GM18498 (cell line): ENCODE measurements at regions not wholly inside any gene's neighbourhood (a gene's known extent, or its start where the extent isn't known, plus 50 kb on each side); places are given as distances from the start of the nearest gene placed in this dataset.

Experiments
- ATAC-seq: cut with Tn5 transposase; IDR thresholded peaks from one replicate; pipeline ENCODE4 v1.9.1; 2021; ENCODE audit warnings: mild to moderate bottlenecking, moderate library complexity; ENCODE audit not compliant: unreplicated experiment

DNA sequence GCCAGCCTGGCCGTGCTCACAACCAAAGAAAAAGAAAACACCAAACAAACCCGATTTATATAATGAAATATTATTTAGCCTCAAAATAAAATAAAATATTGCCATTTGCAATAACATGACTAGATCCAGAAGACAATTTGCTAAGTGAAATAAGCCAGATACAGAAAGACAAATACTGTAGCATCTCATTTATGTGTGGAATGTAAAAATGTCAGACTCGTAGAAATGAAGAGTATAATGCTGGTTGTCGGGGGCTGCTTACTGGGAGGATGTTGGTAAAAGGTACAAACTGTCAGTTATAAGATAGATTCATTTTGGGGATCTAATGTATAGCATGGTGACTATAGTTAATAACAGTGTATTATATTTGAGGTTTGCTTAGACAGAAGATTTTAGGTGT lies 269.7 kb downstream of the THBS2 start:
- ATAC-seq, result no peak

DNA sequence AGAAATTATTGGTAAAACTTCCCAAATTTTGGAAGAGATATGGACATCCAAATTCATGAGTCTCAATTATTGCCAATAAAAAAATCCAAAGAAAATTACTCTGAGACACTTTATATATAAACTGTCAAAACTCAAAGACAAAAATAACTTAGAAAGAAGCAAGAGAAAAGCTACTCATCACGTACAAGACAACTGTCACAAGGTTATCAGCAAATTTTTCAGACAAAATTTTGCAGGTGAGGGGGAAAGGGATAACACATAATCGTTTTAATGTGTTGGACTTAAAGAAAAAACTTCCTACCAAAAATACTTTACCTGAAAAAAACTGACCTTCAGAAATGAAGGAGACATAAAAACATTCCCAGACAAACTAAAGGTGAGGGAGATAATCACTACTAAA lies 272.5 kb downstream of the THBS2 start:
- ATAC-seq, result no peak

DNA sequence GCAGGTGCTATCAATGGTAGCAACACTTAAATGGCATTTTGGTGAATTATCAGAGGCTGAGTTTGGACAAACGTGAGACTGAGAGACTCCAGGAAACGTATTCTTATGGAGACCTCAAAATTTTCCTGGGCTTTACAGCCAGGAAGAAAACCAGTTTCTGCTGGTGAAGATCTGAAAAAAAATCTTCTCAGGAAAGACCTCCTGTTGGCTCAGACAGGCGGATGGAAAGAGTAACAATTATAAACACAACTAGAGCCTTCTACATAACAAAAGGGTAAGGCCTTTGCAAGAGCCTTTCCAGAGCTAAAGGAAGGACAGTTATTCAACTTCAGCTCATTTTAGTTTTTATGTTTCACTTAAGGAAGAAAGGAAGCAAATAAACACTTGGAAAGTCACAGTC lies 274.4 kb downstream of the THBS2 start:
- ATAC-seq, result no peak

DNA sequence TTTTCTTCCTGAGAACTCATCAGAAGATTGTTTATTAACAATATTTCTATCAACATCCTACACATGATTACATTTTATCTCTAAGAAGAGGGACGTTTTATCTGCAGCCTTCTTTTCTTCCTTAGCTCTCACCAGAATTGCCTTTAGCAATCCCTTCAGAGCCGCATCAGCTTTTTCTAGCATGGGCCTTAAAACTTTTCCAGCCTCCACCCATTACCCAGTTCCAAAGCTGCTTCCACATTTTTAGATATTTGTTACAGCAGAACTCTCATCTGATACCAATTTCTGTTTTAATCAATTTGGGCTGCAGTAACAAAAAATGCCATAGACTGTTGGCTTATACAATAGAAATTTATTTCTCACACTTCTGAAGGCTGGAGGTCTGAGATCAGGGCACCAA lies 281.5 kb downstream of the THBS2 start:
- ATAC-seq, result no peak

DNA sequence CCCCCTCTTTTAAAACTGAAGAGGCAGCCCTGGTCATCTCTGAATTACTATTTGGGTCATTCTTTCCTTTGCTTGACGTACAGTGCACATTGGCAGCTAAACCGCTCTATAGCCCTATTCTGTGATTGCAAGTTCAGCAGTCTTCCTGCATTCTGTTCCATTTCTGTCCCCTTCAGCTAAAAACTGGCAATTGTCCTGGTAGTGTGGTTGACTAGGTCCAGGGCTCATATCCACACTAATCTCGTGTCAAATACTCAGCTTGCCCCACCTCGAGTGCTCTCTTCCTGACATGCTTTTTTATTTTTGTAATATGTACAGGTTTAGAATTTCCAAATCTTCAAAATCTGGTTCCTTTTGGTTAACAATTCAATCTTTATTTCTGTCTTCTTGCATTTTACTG lies 282.1 kb downstream of the THBS2 start:
- no peak for ATAC-seq

DNA sequence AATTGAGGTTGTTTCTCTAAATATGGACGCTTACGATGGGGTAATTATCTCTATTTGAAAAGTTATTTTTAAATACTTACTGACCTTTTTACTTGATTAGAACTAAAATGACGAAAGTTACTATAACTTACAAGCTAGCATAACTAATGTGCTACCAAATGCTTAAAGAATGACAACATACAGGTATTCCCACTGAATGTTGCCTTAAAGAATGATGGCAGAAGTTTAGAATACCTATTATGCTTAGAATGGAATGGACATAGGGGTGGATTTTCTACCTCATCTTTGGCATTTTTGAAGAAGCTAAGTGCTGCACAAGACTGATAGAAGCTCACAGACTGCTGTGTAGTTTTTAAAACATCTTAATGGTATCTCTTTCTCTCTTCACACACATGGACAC lies 284.8 kb downstream of the THBS2 start:
- no peak for ATAC-seq

DNA sequence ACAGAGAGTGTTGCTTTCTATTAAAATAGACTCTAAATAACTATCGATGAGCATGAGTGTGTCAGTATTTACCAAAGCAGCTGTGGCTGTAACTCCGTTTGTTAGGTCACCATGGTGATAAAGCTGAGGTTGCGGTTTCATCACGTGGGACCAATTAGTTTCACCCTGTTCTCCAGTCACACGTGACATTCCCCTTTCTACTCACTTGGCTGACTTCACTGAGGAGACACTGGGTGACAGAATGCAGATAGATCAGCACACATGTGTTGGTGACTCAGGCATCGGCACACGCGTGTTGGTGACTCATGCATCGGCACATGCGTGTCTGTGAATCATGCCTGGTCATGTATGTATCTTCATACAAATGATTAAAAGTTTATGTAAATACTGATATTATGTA lies 285.4 kb downstream of the THBS2 start:
- no peak for ATAC-seq

DNA sequence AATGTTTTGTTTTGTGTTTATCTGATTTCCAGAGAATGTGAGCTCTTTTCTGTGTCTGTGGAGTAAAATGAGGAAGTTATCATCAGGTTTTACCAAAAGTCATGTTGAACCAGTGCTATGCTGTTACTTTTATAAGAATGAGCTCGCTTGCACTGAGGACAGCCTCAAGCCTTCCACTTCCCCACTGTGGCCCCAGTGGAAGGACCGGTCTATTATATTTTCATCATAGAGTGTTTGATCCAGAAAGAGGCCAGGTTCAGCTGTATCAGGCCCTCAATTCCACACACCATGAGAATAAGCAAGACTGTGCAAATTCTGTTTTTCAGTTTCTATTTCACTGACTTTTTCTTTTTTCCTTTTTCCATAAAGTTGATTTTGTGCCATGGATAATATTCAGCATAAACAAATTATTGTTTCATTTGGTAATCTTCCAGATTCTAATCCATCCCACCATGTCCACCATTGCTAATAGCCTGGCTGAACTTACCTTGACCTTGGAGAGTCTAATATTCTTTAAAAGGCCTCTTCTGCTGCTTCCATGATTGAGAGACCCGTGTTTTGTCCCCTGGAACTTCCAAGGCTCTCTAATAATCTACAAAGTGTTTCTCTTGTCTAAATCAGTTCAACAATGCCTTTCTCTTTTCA lies 286.2 kb downstream of the THBS2 start:
- ATAC-seq, result no peak

DNA sequence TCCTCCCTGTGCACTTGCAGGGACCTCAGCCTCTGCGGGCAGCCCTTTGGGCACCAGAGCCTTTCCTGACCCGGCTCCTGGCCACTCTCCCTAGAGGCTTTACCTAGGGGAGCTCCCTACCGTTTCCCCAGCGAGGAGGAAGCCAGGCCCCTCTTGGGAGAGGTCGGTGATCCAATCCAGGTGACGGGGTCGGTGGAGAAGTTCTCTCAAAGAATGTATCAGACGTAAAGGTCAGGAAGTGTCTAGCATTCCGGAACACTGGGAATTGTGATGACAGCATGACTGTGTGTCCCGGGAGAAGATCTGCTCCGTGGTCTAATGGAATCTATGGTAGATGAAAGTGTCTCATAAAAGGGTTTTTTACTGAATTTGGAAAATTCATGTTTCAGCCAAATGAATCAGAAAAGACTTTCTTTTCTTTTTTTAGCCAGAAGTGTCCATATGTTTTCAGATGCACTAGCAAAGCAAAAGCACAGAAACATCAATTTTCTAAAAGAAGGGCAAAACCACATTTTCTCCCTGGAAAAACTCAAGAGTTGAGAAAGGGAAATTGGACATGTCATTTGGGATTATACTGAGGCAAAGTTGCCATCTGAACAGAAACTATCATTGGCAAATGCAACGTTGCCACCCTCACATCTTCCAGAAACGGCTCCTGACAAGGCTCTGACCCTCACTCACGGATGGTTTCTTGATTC lies 289.4 kb downstream of the THBS2 start:
- no peak for ATAC-seq

DNA sequence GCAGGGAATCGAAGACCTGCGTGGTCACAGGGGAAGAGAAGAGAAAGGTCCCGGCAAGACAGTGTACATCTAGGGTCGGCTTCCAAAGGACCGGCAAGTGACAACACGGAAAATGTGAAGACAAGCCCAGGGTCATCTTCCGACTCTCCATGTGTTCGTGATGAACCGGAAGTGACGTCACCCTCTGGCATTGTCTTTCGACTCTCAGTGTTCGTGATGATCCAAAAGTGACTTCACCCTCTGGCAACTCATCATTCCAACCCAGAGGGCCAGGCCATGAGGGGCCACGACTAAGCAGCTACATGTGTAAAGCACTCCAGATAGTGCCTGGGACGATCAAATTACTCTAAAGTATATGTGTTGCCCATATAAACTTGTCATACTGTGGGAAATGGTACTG lies 290.8 kb downstream of the THBS2 start:
- ATAC-seq, result no peak

DNA sequence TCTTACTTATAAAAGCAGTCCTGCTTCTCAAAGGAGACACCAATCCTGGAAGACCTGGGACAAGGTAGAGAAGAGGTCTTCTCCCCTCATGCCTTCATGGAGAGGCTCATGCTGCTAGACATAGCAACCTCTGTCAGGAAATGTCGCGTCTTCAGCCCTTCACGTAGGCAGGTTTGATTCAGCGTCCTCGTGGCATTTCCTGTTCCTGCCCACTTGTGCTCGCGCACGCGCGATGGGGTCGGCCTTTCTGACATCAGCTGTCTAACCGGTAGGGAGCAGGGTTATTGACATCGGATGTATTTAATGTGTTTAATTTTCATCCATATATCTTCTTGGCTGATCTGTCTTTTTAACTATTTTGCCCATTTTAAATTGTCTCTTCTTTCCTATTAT lies 292.4 kb downstream of the THBS2 start:
- no peak for ATAC-seq

DNA sequence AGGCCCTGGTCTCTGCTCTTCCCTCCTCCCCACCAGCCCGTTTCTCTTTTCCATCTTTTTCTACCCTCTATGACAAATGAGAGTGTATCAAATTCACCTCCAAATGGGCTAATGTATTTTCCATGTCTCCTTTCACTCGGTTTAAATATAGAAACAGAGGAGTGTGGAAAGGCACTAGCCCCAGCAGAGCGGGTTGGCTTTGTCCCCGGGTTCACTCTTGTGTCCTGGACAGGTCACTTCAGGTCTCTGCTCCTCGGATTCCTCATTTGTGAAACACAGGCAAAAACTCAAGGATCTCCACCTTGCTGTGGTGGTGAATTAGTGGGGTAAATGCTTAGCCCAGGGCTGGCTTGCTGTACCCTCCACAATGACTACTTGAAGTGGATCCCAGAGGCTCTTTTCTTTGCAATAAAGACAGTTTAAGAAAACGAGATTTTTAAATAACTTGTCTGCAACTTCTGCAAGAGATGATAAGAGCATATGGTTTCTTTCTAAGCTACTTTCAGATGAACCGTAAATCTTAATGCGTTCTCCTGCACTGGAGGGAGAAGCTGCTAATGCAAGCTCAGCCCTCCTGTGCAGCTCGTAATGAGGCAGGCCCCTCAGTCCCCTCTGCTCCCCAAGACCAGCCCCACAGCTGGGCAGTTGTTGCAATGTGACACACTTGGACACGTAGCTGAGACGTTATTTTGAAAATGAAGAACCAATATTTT lies 292.9 kb downstream of the THBS2 start:
- ATAC-seq, result no peak

DNA sequence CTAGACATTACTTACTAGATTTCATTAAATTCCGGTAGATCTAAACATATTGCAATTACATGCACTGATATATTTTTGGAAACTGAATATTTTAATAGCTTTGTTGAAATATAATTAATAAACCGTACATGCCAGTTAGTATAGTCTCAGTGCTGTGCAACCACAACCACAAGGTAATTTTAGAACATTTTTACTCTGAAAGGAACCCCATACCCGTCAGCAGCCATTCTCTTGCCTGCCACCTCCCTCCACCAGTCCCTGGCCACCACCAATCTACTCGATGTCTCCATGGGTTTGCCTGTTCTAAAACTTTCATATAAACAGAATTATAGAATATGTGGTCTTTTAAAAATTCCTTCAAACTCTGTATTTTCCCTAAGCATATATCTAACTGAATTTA lies 293.9 kb downstream of the THBS2 start:
- ATAC-seq, result no peak

DNA sequence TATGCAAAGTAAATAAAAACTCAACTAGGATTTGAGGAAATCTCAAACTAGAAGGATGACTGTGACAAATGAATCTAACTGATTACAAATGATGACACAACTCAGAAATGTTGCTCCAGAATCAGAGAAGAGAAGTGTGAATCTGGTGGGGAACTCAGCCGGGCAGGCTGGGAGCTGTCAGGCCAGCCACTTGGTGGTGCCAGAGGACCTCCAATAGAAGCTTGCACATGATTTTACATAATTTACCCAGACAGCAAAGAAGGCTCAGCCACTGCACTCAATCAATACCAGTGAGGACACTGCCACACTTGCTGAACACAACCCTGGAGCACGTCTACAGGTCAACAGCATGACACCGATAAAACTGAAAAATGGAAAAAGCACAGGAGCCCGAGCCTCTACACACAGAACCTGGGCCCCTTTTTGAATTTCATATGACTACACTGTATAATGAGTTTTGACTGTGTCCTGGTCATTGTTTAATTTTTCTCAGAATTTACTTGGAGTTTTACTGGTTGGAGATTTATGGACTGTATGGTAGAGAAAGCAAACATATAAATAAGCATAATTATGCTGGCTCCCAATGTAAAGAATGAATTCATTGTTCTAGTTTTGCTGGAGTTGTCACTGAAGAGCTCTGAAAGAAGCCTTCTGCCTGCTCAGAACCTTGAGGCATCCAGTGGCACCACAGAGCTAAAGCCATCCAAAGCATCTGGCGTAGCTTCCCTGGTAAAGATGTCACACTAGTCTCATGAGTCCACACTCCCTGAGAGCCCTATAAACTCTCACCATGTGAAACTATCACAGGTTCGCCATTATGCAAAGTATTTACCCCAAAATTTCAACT lies 296.5 kb downstream of the THBS2 start:
- ATAC-seq, result peak; percentile 89

DNA sequence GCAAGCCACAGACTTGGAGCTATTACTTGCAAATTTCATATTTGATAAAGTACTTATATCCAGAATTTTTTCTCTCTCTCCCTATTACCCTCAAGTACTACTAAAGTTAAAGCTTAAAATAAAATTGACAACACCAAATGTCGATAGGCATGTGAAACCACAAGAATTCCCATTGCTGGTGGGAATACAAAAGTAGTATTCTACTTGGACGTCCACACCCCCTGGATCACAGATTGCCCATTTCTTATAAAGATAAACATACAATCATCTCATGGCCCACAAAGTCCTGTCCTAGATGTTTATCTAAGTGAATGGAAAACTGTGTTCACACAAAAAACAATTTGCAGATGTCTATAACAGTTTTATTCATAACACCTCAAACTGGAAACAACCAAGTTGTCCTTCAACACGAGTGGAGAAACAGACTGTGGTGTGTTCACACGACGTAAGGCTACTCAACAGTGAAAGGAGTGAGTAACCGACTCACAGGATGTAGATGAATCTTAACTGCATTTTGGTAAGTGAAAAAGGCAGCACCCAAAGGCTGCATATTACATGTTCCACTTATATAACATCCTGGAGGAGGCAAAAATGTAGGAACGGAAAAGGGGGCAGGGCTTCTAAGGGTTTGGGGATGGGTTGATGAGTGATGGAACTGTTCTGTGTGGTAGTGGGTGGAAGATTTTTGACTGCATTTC lies 297.4 kb downstream of the THBS2 start:
- ATAC-seq, result peak; percentile 10

DNA sequence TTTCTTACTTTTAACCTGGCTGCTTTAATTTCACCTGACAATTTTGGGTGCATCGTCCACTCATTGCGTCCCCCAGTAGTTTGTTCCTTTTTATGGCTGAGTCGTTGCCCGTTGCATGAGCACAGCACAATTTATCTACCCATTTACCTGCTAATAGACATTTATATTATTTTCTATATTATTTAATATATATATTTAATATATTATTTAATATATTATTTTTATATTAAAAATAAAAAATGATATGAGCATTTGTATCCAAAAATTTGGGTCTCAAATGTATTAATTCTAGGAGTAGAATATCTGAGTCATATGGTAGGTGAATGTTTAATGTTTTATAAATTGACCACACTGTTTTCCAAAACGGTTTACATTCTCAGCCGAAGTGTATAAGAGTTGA lies 300.2 kb downstream of the THBS2 start:
- ATAC-seq, result no peak

DNA sequence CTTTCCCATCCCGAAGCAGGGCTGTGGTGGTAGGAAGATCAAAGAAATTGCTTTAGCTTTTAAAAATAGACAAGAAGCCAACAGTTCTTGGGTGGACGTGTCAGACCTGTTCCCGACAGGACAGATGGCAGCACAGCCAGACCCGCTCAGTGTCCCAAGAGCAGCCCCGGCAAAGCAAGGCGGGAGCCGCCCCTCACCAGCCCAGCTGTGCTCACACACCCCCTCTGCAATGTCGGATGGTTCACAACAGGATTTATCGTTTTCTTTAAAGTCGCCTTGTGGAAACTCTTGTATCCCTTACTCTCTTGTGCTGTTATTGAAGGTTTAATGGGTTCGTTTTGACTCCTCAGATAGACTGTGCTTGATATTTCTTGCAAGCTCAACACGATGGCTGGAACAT lies 302.4 kb downstream of the THBS2 start:
- no peak for ATAC-seq

DNA sequence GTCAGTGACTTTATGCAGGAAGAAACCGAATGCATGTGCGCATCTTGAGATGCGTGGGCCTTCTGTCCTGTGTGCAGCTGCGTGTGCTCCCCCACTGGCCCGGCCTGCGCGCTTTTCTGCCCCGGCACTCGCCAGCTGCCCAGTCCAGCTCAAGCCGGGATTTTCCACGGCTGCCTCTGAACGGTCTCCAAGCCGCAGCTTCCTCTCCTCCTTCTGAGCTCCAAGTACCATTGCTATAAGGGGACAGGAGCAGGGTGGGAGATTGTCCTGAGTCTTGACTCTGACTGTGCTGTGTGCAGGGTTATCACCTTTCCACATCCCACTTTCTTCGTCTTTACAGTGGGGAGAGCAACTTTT lies 302.8 kb downstream of the THBS2 start:
- no peak for ATAC-seq

DNA sequence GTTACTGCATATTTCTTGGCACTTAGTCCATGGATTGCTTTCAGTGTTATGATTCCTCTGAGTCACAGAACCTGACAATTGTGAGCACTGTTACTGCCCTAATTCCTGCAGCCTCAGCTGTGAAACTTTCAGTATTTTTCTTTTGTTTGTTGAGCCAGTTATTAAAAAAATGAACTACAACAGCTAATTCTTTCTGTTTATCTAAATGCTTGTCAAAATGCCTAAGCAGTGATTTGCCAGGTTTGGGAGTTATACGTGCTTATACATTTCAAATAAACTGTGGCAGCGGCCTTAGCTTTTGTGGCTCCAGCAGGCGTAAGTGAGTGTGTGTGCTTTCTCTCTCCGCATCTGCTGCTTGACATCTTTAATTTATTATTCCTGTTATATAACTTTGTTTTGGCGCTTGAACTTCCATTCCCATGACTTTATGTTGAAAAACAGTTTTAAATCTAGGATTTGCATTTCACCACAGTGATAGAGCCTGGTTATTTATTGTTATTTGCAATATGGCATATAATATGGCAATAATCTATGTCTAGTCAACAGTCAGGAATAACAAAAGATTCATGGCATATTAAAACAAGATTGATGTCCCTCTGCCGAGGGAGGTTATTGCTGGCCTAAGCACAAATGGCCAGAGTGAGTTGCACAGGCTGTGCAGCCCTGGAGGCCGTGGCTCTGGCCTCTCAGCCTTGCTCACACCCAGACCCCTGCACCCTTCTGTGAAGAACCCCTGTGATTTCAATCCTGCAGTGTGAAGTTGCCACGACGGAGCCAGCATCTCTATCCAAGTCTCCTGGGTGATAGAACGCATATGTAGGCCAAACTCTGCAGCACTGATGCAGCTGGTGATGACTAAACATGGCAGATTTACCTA lies 303.4 kb downstream of the THBS2 start:
- no peak for ATAC-seq

DNA sequence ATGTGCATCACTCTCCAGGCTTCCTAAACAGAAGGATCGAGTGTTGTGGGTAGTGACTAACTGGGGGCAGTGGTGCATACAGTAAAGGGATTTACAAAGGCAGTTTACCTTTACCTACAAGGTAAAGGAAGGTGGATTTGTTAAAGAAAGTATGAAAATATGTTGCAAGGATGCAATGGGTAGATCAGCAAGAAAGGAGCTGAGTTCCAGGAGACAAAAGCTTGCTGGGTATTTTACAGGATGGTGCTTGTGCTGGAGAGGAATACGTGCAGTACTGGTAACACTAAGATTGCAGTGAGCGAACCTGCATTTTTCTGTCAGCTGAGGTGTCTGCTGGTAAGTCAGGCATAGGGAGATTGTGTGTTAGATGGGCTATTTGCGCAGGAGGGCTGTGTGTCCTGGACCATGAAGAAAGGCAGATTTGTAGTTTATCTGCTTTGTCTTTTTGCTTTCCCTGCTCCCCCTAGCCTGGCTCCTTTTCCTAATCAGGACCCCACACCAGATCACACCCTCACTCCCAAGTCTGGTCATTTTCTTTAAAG lies 304.6 kb downstream of the THBS2 start:
- no peak for ATAC-seq
